ENCODE measurements at regions not wholly inside any gene's neighbourhood (a gene's known extent, or its start where the extent isn't known, plus 50 kb on each side); places are given as distances from the start of the nearest gene placed in this dataset.
A peak's percentile ranks its signal among the peaks of the same experiment; 100 is the strongest.

DNA sequence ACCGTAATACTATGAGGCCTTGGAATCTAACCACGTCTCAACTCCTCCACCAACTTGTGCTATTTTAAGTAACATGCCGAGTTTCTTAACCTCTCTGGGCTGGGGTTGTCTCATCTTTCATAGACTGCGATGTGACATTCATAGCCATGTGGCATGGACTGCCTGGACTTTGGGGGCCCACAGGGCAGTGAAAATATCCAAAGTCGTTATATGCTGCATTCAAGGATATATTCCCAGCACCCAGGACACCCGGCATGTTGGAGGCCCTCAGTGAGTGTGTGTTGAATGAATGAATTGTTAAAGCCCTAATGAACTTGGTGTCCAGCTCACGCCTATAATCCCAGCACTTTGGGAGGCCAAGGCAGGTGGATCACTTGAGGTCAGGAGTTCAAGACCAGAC, 203.1 kb downstream of the CBLN1 start:
- no peak for DNase-seq (ENCODE audit: low read depth in 2 of 2)

DNA sequence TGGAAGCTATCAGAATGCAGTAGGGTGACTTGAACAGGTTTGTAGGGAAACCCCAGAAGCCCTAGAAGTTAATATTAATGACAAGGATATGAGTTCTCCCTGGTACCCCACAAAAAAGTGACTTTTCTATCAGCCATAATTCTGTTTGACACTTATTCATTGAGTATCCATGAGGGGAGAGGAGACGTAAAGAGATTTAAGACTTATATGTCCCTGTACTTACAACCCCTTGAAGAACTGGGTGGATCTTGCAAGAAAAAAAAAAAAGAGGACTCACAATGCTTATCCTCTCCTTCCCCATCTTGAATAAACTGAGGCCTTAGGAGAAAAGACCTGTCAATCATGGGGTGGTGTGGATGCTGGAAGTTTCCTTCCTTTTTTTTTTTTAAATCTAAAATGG, 203.5 kb downstream of the CBLN1 start:
- no peak for DNase-seq (ENCODE audit: low read depth in 2 of 2)

DNA sequence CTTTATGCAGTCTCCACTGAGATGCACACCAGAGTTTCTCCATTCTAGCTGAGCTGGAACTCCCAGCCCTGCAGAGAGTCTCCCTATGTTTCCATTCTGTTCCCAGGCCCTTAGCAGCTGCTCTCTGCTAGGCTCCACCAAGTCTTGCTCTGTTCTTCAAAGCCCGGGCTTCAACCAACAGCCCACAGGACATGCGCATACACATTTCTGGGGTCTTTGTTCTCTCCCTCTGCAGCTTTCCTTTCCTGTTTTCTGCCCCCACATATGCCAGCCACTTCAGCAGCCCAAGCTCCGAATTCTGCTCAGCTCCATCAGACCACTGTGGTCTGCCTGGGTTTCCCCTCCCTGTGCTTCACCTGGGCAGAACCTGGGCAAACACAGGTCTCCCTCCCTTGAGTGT, 205.9 kb downstream of the CBLN1 start:
- DNase-seq (ENCODE audit: low read depth in 2 of 2): no peak

DNA sequence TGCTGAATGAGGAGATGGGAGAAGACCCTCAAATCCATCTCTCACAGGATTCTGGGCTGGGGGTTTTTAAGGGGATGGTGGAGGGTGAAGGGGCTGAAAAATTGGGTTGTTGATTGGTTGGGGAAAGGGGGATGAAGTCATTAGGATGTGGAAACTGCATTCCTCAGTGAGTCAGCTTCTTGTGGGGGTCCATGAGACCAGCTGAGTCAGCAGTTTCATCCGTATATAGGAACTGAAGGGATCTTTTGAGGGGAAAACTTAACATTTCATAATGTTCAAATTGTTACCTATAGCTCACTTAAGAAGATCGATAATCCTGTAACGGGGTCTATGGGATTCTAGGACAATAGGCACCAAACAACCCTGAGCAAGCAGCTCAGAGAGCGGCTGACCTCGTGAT, 213.4 kb downstream of the CBLN1 start:
- DNase-seq (ENCODE audit: low read depth in 2 of 2): no peak

DNA sequence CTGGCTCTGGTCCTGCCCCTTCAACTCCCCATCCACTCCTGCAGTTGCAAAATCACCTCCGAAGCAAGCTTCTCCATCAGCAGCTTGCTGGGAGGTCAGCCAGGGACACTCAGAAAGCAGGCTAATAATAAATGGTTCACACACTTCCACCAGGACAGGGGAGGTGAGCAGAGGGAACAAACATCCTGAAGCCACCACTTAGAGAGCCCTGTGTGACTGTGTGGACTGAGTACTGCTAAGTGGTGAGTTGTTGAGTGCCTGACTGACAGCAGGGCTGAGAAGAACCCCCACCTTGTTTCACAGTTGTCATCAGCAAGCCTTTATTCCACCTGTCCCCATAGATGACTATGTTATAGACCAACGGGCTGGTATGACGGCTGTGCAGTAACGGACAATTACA, 213.9 kb downstream of the CBLN1 start:
- DNase-seq (ENCODE audit: low read depth in 2 of 2): no peak

DNA sequence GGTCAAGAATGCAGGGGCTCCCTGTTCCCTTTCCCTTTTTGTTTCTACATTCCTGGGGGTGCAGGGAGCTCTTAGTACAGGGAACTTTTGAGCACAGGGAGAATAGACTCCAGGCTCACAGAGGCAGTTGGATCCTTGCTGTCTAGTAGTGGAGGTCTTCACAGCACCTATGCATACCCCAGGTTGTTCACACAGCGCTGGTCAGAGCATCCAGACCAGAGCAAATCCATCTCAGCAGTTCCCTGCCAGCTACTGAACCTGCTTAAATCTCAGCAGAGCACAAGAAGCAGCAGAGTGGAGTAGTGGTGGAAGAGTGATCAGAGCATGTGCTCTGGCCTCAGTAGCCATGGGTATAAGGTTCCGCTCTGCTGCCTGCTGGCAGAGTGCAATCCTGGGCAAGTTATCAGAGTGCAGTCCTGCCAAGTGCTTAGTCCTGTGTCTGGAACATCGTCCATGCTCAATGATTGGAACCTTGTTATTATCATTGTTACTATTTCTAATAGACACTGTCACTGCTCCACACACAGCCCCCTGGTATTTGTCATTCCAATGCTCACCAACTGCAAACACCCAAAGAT, 220.4 kb downstream of the CBLN1 start:
- DNase-seq (ENCODE audit: low read depth in 2 of 2): no peak

DNA sequence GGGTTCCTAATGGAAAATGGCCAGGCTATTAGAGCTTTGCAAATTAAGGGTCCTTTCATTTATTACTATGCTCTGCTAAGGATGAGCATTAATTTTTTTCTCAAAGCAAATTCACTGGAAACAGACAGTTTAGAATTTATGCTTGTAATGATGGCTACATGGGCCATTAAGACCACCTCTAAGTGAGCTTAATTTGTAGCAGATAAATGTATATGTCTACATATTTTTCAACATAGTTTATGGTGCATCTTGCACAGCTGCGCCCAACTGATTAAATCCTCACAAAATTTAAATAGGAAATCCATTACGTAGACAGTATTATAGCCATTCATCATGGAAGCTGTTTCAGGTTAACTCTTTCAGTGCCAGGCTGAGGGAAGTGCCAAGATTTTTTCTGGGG, 220.9 kb downstream of the CBLN1 start:
- no peak for DNase-seq (ENCODE audit: low read depth in 2 of 2)

DNA sequence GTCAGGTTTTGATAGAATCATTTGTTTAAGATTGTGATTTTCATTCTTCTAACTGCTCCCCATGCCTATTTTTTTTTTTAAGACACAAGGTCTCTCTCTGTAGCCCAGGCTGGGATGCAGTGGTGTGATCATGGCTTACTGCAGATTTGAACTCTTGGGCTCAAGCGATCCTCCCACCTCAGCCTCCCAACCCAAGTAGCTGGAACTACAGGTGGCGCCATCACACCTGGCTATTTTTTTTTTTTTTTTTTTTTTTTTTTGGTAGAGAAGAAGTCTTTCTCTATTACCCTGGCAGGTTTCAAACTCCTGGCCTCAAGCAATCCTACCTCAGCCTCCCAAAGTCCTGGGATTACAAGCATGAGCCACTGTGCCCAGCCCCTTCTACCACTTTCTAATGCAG, 223.3 kb downstream of the CBLN1 start:
- DNase-seq (ENCODE audit: low read depth in 2 of 2): no peak

DNA sequence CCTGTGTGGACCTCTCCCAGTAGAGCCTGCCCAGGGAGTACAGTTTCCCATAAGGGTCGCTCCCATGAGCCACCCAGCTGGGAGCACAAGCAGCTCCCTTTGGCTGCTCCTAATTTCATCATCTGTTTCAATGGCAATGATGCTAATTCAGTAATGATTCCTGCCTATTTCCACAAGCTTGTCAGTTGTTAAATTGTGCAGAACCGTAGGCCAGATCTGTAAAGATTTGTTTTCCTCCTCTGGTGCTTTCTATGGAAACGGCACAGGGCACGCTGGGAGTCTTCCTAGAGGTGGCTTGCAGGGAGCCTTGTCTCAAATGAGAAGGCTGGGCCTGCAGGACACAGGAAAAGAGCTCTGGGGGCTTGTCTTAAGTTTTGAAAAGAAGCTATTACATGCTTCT, 223.7 kb downstream of the CBLN1 start:
- DNase-seq (ENCODE audit: low read depth in 2 of 2): no peak

DNA sequence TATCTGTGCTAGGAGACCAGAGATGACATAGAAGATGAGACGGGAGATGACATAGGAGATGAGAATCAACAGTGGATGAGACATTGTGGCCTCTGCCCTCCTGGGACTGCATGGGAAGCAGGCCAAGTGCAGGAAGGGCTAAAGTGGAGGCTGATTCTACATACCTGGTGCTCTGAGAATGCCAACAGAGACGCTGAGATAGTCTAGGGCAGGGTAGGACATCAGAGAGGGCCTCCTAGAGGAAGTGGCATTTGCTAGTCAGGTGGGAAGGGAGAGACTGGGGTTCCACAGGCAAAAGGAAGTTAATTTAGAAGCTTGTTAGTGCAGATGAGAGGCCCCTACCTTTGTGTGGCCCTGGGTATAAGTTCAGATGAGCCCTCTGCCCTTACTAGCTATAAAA, 224.2 kb downstream of the CBLN1 start:
- no peak for DNase-seq (ENCODE audit: low read depth in 2 of 2)

DNA sequence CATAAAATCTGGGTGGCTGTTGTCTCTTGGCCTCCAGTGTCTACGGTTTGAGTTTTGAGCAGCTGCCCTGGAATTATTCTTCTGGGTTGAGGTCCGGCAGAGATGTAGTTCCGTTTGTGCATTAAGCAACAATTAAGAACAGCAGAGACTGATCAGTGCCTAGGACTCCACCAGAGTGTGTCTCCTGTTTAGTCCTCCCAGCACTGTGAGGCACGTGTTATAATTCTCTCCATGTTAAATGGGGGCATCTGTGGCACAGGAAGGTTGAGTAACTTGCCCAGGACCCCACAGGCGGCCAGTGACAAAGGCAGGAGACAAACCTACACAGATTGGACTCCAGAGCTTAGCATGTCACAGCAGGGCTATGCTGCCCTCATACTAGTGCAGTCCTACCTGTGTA, 225.1 kb downstream of the CBLN1 start:
- no peak for DNase-seq (ENCODE audit: low read depth in 2 of 2)

DNA sequence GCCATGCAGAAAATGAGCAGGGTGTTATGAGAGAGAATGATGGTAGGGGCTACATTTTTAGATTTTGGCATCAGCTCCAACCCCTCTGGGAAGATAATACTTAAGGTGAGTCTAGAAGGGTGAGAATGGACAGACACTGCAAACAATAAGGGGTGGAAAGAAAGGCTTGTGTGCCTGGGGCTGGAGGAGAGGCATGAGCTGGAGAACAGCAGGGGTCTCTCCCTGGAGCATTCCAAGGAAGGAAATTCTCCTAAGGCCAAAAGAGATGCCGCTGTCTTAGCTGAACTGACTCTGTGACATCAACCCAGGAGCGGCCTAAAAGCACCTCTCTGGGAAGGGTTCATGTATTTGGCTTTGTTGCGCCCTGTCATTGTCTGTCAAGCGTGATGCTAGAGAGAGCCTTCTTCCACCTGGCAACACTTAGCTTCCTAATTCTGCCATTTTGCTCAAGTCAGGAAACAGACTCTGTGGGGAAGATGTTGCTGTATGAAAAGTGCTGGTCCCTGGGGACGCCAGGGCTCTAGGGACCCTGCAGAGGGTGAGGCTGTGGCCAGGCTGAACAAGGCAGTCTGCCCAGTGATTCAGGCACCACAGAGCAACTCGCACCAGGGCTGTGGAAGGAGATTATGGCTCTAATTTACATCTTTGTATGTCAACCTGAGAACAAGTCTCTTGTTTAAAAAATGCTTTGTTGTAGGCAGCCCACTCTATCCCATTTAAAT, 225.7 kb downstream of the CBLN1 start:
- no peak for DNase-seq (ENCODE audit: low read depth in 2 of 2)

DNA sequence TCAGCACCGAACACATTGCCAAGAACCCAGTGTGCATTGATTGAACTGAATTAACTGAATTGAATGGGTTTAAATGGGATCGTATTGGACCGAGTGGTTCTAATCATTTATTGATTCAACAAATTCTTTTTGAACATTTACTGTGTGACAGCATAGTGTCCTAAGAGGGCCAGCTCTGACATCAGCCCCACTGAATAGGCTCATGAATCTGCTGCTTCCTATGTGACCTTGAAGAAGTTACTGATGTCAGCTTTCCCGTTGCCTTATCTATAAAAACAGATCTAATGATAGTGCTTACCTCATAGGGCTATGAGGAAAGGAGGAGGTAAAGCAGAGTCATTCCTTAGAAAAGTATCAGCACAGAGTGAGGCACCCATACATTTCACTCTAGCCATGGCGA, 226.3 kb downstream of the CBLN1 start:
- DNase-seq (ENCODE audit: low read depth in 2 of 2): no peak

DNA sequence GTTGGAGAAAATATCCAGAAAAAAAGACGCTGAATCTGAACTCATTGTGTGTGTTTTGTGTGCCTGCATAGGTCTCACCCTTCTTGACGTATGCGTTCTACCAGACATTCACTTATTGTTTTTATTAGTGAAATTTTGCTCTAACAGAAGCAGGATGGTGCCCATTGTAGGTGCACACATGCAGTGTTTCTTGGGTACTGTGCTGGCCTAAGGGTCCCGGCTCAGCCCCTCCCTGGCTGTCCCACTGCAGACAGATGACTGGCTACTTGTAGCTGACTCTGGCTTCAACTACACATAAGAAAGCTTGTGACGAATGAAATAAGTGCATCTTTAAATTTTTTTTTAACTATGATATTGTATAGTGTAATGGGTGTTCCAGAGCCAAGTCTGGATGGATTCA, 227.0 kb downstream of the CBLN1 start:
- DNase-seq (ENCODE audit: low read depth in 2 of 2): no peak

DNA sequence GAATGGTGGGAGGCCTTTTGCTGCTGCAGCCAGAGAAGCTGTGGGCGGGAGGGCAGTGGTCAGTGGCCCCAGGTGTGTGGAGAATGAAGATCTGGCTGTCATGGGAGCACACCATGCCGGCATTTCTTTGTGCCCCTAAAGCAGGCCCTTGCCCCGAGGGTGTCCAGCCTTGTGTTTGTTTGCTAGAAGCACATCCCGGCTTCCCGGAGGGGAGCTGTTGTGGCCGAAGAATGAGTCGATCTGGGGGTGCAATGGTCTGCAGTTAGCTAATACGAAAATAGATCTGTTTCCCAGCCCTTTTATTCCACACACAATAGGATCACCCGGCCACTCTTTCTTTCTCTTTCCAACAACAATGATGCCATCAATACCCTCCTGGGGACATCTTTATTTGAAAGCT, 228.8 kb downstream of the CBLN1 start:
- DNase-seq (ENCODE audit: low read depth in 2 of 2): no peak

DNA sequence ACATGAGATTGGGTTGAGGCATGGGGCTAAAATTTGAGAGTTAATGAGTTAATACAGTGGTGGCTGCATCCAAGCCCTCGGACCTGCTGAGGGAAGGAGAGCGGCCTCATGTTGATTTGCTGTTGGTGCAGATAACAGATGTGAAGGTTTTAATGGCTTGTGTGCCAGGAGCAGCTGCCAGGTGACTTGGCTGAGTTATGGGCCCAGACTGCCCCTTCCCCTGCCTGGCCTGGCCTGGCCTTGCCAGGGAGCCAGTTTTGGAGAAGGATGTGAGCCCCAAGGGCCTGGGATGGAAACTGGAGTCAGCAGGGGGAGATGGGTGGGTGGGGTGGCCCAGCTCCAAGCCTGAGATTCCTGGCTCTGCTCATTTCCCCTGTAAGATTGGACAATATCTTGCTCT, 230.1 kb downstream of the CBLN1 start:
- DNase-seq (ENCODE audit: low read depth in 2 of 2): no peak

DNA sequence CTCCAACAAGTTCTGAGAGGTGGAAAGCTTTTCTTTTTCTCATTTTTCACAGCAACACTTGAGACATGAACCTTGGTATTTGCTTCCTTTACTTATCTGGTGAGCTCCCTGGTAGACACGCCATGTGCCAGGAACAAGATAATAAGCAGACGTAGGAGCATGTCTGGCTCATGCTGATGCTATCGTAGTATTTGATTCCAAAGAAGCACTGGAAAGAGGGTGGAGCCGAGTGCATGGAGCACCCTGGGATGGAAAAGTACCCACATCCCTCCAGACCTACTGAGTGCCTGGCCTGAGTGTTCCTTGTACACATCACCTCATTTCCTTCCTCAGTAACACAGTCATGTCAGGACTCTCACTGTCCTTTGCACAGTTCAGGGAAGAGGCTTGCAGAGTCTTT, 231.0 kb downstream of the CBLN1 start:
- DNase-seq (ENCODE audit: low read depth in 2 of 2): no peak

DNA sequence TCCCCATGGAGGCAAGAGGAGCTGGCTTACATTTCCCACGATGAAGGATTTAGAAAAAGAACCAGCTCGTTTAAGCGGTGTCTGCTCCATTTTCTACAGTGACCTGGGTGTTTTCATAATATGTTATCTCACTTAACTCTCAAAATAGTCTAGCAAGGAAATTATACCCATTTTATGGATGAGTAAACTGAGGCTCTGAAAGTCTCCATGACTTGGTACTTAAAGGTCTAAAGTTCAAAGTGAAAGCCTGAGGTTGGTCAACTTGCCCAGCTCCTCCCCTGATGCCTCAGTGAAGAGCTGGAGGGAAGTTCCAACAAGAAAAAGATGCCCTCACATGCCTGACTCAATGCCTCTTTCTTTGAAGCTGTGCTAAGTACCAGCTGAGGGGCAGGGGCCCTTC, 232.0 kb downstream of the CBLN1 start:
- DNase-seq (ENCODE audit: low read depth in 2 of 2): no peak

DNA sequence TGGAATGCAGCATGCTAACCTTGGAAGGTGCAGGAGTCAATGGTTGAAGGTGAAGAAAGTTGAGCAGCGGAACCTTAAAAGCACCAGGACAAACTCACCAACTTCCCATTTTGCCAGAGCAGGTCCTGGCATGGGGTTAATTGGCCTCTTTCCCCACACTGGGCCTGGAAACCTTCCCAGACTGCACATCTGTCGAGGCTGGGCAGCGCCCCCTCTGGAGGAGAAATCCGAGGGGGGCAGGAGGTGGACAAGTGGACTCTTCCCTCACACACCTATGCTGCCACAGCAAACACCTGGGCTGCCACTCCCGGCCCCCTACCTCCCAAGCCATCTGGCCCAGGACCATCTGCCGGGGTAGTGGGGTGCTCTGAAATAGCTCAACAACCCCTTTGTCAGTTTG, 232.4 kb downstream of the CBLN1 start:
- DNase-seq (ENCODE audit: low read depth in 2 of 2): no peak

DNA sequence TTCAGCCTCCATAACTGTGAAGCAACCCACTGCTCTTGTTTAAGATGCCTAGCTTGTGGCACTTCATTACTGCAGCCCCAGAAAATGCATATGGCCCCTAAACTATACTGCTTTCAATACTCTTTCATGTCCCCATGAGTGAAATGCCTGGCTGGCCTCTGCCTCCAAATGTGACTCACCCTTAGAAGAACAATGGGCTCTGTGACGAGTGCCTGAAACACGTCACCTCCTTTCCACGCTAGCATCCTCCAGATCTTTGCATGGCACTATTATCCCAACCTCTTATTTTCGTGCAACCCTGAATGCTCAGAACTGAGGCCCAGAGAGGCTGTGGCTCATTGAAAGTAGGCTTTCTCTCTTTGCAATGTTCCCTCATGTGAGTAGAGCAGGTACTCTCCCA, 233.1 kb downstream of the CBLN1 start:
- DNase-seq (ENCODE audit: low read depth in 2 of 2): peak; percentile 9 to 34

DNA sequence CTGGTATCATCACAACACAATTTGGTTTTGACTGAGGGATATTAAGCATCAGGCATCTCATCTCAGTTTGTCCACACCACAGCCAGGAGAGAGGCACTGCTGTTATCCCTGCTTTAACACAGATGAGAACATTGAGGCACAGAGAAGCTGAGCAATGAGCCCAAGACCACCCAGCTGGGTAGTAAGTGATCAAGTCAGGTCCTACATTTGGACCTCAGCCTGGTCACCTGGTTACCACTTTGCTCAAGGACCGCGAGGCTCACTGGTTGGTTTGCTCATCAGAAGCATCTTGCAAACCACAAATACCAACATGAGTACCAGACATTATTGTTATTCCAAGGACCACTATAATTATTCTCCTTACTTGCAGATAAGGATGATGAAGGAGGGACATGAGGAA, 245.5 kb downstream of the CBLN1 start:
- DNase-seq (ENCODE audit: low read depth in 2 of 2): no peak

DNA sequence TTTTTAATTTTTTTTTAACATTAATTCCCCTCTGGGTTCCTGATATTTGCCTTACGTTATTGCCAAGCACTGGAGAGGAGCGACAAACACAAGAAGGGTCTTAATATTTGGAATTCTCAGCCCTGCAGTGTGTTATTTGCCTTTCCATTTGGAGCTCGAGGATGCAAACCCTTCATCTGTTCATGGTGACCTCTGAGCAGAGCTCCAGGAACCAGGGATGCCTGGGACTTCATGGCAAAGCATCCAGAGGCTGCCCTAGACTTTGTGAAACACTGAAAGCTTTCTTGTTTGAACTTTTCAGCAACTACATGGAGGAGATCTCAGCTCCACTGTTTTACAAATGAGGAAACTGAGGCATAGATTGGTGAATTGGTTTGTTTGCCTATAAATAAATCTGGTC, 254.2 kb downstream of the CBLN1 start:
- no peak for DNase-seq (ENCODE audit: low read depth in 2 of 2)

DNA sequence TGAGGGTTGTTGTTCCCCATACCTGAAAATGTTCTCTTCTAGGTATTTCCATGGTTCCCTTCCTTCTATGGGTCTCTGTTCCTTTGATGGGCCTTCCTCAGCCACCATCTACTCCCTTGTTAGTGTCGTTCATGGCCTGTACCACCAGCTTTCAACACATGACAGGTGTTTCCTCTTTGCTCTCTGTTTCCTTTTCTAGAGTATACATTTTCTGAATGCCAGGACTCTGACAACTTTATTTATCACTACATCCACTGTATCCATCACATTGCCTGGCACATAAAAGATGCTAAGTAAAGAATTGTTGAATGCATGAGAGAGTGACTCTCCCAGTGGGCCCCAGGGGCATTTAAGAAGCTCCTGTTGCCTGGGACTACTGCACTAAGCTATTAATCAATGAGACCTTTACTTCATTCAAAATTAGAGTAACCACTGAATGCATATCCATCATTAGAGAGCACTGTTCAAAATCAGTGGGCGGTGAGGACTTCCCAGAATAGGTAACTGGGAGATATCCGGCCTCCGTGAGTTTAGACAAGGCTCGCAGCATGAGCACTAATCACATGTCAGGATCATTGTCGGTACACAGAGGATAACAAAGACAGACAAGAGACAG, 255.0 kb downstream of the CBLN1 start:
- peak; percentile 32 to 72 for DNase-seq (ENCODE audit: low read depth in 2 of 2)
